HL-60 (cell line): ENCODE measurements at regions not wholly inside any gene's neighbourhood (a gene's known extent, or its start where the extent isn't known, plus 50 kb on each side); places are given as distances from the start of the nearest gene placed in this dataset.

Experiments
- DNase-seq, 2 experiments: peaks; one replicate each; pipeline ENCODE4 v3.0.0-alpha.2; 2010 to 2020; ENCODE audit warnings: low read depth in 1 of 2, low spot score in 1 of 2
- H3K27ac ChIP-seq: fragments of 250-450 bp; sonication (Bioruptor Pico); replicated peaks from 2 replicates; pipeline ENCODE4 v1.5.1; 2020; ENCODE audit warnings: mild to moderate bottlenecking, moderate library complexity
- H3K27me3 ChIP-seq: fragments of 250-450 bp; sonication (Bioruptor Pico); 2 replicates; pipeline ENCODE4 v1.5.1; 2021; ENCODE audit warnings: mild to moderate bottlenecking, moderate library complexity; ENCODE audit not compliant: insufficient read depth, poor library complexity, severe bottlenecking
- H3K4me3 ChIP-seq: replicated peaks from 2 replicates; pipeline ENCODE4 v1.5.1; 2011; ENCODE audit warnings: mild to moderate bottlenecking, control low read depth, low read length; ENCODE audit not compliant: insufficient read depth
- GABPA ChIP-seq: IDR thresholded peaks from 2 replicates; pipeline ENCODE4 v1.6.1; 2012; ENCODE audit warnings: low read depth
- POLR2AphosphoS5 ChIP-seq: IDR thresholded peaks from 2 replicates; pipeline ENCODE4 v1.6.1; 2012; ENCODE audit warnings: low read depth
- SPI1 ChIP-seq: IDR thresholded peaks from 2 replicates; pipeline ENCODE4 v1.6.1; 2012; ENCODE audit warnings: low read depth, mild to moderate bottlenecking, borderline replicate concordance
- TF ChIP-seq, protein P1 (sequence below): IDR thresholded peaks from one replicate; pipeline ENCODE4 v1.5.1; 2011; ENCODE audit warnings: low read length, control low read depth, inconsistent platforms; ENCODE audit not compliant: insufficient read depth
- TF ChIP-seq, protein P2 (sequence below): IDR thresholded peaks from 2 replicates; pipeline ENCODE4 v1.6.1; 2012; ENCODE audit warnings: low read depth; ENCODE audit not compliant: insufficient replicate concordance

DNA sequence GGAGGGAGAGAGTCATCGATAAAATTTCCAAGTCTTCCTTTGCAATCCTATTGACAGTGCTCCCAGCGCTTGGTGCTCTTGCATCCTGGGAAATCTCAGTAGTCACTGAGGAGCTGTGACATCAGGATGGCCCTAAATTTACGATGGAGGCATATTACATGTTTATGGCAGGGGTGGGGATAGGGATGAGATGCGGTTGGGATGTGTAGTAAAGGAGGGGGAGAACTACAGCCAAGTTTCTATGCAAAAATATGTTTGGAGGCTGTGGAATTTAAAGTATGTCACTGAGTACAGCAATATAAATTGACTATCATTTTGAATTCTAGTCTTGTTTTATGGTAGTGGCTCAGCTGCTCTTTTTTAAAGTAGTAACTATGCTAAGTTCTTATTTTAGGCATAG, 544.9 kb downstream of the PKHD1 start:
- Histone ChIP-seq H3K27ac (no peak overlapping the region), H3K4me3 (no peak overlapping the region), H3K27me3 (peaks cover 3% of the 10 kb centered on the region)
- no peak for DNase-seq
- TF ChIP-seq, protein P1, sequence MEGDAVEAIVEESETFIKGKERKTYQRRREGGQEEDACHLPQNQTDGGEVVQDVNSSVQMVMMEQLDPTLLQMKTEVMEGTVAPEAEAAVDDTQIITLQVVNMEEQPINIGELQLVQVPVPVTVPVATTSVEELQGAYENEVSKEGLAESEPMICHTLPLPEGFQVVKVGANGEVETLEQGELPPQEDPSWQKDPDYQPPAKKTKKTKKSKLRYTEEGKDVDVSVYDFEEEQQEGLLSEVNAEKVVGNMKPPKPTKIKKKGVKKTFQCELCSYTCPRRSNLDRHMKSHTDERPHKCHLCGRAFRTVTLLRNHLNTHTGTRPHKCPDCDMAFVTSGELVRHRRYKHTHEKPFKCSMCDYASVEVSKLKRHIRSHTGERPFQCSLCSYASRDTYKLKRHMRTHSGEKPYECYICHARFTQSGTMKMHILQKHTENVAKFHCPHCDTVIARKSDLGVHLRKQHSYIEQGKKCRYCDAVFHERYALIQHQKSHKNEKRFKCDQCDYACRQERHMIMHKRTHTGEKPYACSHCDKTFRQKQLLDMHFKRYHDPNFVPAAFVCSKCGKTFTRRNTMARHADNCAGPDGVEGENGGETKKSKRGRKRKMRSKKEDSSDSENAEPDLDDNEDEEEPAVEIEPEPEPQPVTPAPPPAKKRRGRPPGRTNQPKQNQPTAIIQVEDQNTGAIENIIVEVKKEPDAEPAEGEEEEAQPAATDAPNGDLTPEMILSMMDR: no peak
- no peak for TF ChIP-seq GABPA
- TF ChIP-seq, protein P2, sequence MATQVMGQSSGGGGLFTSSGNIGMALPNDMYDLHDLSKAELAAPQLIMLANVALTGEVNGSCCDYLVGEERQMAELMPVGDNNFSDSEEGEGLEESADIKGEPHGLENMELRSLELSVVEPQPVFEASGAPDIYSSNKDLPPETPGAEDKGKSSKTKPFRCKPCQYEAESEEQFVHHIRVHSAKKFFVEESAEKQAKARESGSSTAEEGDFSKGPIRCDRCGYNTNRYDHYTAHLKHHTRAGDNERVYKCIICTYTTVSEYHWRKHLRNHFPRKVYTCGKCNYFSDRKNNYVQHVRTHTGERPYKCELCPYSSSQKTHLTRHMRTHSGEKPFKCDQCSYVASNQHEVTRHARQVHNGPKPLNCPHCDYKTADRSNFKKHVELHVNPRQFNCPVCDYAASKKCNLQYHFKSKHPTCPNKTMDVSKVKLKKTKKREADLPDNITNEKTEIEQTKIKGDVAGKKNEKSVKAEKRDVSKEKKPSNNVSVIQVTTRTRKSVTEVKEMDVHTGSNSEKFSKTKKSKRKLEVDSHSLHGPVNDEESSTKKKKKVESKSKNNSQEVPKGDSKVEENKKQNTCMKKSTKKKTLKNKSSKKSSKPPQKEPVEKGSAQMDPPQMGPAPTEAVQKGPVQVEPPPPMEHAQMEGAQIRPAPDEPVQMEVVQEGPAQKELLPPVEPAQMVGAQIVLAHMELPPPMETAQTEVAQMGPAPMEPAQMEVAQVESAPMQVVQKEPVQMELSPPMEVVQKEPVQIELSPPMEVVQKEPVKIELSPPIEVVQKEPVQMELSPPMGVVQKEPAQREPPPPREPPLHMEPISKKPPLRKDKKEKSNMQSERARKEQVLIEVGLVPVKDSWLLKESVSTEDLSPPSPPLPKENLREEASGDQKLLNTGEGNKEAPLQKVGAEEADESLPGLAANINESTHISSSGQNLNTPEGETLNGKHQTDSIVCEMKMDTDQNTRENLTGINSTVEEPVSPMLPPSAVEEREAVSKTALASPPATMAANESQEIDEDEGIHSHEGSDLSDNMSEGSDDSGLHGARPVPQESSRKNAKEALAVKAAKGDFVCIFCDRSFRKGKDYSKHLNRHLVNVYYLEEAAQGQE: no peak
- TF ChIP-seq SPI1: no peak
- no peak for TF ChIP-seq POLR2AphosphoS5

DNA sequence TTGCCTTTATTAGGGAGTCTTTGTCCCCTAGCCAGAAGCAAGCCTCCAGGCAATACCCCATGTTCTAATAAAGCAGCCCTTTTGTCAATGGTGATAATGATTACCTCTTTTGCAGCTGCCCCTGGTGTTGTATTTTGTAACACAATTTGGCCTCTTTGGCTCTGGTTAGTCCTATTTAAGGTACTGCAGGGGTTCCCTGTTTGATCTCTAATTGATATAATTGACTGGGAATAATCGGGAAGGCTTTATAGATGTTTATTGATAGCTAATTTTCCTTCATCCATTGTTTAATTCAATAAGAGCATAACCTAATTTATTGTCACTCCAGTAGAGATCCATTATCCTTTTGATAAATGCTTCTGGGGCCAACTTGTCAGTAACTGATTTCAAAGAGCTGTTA, 537.2 kb downstream of the PKHD1 start:
- Histone ChIP-seq H3K4me3 (no peak overlapping the region), H3K27me3 (no peaks in the 10 kb centered on the region), H3K27ac (no peak overlapping the region)
- TF ChIP-seq GABPA: no peak
- TF ChIP-seq SPI1: no peak
- DNase-seq: no peak

DNA sequence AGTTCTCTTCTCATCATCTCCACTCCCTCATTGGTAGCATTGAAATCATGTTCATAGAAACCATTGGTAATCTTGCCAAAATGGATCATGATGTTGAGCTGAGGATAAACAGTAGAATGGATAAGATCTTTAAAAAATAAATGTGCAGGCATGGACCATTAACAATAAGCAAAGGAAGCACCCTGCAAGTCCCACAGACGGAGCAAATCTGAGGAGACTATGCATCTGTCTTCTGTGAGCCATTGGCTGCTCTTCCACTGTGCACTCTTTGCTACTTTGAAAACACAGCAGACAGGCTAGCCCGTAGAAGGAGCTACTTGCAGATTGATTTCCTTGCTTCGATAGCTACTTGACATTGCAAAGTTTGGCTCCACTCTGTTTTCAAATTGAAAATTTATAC, 535.0 kb downstream of the PKHD1 start:
- no peak overlapping the region for H3K4me3 ChIP-seq
- no peak for DNase-seq

More for the DNA sequence above, 535.0 kb downstream of the PKHD1 start:
- no peaks in the 10 kb centered on the region for H3K27me3 ChIP-seq
- TF ChIP-seq, protein P1: no peak
- TF ChIP-seq, protein P2: no peak
- TF ChIP-seq GABPA: no peak
- TF ChIP-seq POLR2AphosphoS5: no peak
- no peak for TF ChIP-seq SPI1
- no peak overlapping the region for H3K27ac ChIP-seq
